Nucleus accumbens (tissue), 56 donors: ENCODE measurements at regions not wholly inside any gene's neighbourhood (a gene's known extent, or its start where the extent isn't known, plus 50 kb on each side); places are given as distances from the start of the nearest gene placed in this dataset.

Source experiments
- DNase-seq, 56 donors: peaks; one replicate each; lab custom pipeline; 2025; lab: John Stamatoyannopoulos, UW

DNA sequence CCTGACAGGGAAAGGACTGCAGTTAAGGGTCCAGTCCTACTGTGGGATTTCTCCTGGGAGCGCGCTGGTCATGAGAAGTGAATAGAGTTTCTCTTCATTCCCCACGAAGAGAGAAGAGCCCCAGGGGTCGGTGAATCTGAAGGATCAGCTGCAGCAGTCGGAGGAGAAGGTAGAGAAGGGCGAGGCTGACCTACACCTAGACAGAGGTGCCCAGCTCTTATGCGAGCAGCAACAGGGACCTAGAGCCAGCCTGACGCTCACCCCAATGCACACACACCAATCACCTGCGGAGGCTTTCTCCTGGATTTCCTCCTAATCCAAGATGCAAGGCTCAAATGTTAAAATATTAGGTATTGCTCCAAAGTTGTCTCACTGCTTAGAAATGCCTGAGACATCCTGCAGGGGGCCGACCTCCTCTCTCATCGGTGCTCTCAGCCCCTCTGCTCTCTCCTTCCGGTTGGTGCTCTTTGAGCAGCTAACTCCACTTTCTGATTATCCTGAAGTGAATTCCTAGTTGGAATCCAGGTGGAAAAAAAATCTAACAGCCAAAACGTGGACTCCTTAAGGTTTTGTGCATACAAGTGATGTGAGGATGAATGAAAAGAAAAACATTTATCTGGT lies 176.4 kb downstream of the AHR start:
- no peak for DNase-seq

DNA sequence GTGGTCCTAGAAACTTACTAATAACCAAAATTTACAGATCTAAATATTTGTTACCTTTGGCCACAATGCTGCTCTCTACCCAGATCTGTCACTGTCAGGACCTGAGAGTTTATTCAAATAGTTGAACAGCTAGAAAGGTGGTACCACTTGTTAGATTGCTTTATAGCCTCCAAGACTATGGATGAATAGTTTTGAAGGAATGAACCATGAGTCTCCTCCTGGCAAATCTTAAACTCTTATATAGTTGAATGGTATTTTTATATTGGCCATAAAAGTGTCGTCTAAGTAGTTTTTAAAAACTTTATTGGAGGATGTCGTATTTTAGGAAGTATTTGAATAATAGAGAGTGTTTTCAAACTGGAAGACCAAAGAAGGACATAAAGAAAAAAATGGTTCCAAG lies 178.7 kb downstream of the AHR start:
- DNase-seq: no peak

DNA sequence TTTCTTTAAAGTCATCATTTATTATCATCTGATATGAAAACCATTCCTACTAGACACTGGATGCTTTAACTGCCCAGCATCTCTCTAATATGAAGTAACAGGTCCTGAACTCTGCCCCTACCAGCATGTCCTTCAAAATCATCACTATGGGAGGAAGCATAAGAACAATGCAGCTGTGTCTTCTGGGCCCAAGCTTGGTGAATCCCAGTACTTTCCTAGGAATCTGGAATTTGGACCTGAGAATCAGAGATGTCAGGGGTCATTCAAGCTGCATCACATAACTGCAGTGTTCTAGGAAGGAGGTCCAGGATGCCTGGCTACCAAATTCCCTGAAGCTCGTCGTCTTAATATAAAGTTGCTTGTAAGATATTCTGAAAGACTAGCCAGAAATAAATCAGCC lies 182.7 kb downstream of the AHR start:
- DNase-seq: no peak

DNA sequence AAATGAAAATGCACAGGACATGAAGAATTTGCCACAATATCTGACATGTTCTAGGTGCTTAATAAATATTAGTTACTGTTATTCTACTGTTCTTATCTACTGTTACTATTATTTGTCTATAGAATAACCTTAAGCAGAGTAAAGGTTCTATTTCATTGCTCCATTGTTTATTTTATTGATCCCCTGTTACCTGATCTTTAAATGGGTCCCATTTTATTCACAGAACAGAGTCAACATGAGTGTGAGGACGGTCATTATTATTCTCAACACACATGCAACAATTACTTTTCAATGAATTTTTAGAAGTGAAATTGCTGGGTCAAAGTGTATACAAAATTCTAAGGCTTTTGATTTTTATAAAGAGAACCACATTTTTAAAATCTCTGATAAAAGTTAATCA lies 186.9 kb downstream of the AHR start:
- no peak for DNase-seq

DNA sequence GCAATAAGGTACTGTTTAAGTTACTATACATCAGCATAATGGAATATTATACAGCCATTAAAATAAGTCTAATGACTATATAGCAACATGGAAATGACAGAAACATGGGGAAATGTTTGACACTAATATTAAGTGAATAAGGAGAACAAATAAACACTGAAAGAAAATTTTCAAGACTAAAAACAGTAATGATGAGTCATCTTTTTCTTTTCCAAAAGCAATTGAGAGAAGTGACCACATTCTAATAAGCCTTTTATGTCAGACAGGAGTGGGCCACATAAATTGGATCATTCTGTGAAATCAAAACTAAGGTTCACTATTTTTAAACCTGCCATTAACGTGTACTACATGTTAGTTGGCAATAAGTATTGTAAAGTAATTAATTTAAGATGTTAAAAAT lies 187.5 kb downstream of the AHR start:
- DNase-seq: no peak

DNA sequence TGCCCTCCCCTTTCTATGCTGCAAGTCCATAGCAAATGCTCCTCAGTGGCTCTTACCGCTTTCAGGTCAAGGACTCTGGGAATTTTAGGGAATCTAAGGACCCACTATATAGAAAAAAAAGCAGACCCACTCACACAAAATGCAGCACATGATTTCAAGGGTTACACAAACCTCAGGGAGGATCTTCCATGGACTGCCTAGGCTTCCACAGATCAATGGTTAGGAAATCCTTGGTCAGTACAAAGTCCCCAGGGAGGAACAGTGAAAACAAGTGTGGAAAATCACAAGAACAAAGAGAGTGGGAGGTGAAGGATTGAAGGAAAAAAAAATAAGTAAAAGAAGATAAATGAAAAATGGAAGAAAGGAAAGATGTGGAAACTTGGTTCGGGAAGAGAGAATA lies 188.4 kb downstream of the AHR start:
- no peak for DNase-seq

DNA sequence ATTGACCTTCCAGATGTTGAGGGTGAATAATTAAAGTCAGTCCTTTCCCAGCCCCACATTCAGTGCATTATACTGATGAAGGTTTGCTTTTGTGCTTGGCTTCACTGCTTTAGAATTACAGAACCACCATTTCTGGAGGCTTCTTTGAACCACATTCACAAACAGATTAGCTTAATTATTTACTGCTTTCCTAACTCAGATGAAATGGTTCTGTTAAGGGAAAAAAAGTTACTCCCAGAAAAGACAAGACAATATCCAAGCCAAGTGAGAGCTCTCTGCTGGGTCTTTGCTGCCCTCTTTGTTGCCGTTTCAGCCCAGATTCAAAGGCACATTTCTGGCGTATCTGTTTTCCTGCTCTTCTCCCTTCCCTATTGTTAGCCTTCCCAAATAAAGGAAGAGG lies 188.9 kb downstream of the AHR start:
- no peak for DNase-seq

DNA sequence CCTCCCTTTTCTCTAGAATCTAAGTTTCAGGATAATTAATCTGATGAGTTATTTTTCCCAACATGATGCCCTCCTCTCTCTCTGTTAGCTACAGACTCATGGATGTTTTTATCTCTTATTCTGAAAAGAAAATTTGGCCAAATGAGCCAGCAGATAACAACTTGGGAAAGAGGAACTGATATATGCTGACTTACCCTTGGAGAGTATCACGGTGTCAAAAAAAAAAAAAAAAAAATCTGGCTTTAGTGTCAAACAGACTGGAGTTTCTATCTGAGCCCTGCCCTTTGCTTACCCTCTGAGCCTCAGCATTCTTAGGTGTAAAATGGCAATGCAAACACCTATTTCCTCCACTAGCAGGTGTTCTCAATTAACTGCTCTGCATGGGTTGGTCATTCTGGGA lies 190.4 kb downstream of the AHR start:
- DNase-seq: no peak

DNA sequence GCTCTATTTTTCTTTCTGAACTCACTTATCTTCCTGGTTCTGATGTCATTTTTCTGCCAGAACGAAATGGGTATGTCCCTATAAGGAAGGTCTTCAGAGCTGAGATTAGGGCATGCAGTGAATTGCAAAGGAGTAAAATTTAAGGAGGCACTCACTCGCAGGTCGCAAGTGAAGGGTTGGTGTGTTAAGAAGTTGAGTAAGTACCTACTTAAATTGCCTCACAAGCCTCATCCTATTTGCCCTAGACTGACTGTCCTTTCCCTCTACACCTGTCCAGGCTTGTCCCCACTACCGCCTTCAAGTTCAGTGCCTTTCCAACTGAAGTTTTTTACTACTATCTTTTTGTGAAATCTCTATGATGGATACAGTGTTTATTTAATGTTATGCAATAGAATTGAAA lies 191.5 kb downstream of the AHR start:
- no peak for DNase-seq

DNA sequence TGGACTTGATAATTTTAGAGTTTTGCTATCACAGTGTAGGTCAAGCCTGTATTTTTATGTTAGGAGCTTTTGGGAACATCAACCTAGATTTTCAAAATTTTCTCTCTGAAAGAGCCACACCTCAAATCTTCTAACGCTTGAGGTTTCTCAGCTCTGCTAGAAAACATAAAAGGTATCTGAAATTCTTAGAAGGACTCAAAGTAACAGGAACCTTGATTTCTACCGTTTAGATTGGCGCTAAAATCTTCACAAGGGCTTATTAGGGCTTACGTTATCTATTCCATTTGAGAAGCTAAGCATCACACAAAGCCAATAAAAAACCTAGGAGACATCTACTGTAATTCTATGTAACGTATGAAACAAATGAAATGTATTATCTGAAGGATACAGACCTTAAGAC lies 192.4 kb downstream of the AHR start:
- DNase-seq: no peak

DNA sequence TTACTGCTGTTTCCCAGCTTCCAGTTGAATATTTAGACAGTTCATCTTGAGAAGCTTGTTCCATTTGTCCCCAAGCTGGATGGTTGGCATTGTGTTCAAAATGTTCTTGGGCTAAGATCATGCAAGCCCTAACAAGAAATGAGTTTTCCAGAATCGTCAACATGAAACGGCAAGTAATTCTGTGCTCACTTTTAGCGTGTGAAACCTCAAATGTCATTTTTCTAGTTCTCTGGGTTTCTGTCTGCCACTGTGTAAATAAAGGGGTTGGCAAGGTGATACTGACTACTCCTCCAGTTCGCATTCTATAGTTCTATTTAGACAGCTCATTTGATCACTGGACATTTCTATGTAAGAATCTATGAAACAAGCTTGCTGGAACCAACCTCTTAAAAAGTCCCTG lies 194.0 kb downstream of the AHR start:
- no peak for DNase-seq

DNA sequence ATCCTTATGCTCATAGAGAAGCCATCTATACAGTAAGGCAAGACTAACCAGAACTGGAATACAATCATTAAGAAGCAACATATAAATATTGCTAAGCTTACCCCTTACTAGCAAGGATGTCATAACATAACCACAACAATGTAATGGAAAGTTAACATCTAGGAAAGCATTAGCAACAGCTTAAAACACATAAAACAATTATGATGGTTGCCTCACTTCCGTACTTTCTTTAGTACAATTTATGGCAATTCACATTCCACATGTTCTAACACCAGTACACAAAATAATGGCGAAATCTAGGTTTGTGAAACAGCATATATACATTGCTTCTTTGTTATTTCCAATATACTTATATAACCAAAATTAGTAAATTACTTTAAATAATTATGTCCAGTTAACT lies 195.0 kb downstream of the AHR start:
- no peak for DNase-seq

DNA sequence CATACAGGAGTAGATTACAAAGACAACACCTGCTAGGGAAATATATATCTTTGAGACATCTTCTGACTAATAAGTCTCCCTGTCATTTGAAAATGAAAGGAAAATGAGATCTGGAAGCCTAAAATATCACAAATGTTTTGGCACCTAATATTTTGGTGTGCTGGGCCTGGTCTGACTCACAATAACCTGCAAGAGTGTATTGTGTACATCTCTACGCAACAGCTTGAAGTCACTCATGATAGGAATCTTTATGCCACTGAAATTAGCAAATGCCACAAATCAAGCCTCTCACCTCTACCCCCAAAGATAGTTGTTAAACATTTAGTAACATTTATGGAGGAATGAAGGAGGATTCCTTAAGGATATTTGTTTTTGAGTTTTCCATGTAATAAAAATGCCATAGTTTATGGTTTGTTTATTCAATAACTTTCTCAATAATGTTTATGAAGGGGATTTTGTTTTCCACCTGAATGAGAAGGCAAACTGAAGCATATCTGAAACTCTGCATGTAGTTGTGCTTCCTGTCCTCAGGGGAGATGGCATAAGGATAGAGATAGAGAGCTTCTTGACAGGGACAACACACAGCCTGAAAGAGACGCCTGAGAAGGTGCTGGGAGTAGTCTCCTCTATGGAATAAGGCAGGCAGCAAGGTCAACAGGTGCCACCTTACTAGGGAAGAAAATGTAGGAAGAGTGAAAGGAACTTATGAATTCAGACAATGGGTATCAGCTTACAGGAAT lies 197.4 kb downstream of the AHR start:
- DNase-seq: no peak

DNA sequence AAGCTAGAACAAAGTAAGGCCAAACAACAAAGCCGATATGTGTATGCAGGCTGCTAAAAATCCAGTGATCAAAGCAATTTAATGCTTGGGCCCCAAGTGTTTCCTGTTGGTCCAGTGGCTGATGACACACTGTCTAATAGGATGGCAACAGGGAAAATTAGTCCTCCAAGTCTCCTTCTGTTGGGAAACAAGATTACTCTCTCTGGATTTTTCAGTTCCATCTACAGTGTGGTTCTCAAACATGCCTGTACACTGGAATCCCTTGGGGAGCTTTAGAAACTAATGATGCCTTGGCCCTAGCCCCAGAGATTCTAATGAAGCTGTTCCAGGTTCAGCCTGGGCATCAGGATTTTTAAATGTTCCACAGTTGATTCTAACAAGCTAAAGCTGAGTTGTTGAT lies 198.7 kb downstream of the AHR start:
- DNase-seq: no peak

DNA sequence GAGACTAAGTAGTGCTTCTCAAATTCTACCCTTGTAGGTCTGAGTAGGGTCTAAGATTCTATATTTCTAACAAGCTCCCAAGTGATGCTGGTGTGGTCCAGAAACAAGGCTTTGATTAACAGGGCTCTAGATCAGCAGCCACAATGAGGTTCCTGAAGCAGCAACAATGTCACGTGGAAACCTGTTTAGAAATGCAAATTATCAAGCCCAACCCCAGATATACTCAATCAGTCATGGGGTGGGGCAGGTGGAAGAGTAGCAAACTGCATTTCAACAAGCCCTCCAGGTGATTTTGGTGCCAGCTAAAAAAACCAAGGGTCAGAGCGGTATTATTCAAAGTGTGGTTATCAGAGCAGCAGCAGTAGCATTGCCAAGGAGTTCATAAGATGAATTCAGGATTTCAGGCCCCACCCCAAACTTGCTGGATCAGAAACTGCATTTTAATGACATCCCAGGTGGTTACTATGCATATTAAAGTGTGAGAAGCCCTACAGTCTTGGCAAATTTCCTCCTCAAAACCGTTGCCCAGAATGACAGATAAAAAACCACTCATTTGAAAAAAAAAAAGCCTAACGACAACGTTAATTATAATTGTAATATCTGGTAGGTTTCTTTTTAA lies 199.2 kb downstream of the AHR start:
- DNase-seq: no peak

DNA sequence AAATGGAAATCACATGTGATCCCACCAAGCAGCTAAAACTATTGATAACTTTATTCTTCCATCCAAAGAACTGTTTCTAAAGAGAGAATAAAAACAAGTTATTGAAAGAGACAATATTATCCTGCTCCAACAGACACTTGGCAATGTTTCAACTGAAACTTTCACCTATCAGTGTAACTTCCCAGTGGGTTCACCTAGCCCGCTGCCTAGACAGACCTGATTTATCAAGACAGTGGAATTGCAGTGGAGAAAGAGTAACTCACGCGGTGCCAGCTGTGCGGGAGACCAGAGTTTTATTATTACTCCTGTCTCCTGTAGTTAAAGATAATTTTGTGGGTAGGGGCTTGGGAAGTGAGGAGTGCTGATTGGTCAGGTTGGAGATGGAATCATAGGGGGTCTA lies 199.8 kb downstream of the AHR start:
- no peak for DNase-seq

DNA sequence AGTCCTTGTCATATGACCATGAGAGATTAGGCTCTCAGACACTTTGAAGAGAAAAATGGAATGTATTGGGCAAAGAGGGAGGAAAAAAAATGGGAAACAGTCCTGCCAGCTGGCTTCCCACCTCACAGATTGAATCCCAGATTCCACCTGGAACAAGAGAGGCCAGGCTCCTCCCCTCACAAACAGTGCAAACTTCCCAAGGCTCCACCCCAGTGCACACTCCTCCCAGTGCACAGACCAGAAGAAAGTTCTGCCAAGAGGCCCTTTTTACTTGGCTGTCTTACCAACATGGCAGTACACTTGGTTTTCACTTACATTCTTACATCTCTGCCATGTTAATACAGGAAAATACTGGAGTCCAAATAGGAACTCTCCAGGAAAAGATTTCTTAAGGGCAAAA lies 202.3 kb downstream of the AHR start:
- DNase-seq: no peak

DNA sequence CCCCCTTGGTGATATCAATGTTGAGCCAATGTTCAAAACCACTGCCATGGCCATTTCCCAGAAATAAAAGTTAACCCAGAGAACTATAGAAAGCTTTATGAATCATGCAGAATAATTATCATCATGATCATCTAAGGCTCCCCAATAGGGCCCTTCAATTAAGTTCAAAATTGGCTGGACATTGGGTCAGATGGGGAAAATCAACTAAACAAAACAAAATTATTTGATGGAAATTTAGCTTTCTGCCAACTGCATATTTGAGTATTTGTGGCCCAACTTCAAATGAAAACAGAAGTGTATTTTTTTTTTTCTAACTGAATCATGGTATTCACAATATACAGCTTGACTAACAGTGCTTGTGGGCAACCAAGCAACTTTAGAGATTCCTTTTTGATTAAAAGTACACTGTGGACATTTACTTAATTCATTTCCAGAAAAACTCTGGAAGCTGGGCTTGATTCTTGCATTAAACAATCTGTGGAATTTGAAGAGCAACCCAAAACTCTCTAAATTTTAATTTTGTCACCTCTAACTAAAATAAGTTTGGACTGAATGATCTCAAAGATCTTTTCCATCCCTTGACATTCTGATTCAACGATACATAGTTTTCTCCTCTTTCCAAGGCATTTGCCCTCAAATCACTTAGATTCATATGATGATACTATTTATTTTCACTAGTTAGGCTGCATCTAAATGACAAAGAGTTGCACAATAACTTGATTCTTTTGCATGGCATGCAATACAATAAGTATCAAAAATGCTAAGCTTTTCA lies 203.2 kb downstream of the AHR start:
- no peak for DNase-seq

DNA sequence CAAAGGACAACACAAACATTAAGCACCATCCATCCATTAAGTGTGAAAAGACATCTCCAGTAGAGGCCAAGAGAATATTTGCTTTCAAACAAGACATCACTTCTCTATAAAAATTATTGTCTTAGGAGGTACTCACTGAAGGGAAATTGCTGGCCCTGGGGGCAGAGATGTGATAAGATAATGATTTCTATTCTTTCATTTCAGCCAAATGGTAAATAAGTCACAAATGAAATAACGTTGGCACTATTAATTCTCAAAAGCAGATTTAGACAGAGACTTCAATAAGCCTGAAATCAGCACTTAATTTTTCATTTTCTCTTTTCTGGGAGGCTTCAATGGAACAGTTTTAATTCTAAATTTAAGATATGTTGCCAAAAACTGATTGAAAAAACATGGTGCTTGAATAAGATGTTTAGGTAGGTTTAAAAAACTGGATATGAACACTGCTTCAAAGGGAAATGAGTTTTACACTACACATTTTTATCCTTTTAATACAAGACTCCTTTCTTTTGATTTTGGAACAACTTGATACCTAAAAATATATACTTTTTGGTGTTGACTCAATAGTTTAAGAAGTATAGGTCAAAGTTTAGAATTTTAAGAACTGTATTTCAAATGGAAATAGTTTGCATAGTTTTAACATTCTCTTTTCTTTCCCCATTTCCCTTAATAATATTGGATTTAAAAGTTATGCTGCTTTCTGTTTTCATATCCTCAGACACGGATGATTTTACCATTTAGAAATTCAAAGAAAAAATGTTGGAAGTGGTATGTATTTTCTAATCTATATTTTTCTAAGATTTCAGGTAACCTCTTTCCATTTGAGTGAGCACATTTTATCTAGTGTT lies 204.0 kb downstream of the AHR start:
- DNase-seq: no peak

DNA sequence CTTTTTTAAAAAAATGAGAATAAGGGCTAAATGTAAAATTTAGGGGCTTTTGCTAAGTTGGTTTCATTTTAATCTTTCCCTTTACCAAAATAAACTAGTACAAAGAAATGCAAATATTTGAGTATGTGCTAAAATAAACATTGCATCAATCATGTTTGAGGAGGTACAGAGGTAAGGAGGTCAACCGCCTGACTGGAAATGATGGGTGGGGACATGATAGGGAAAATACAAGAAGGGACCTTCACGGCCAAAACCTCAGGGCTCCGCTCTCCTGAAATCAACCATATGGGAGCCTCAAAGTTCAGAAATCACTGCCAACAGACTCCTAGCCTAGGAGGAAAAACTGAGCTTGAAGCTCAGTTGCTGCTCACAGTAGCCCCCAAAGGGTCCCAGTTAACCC lies 207.6 kb downstream of the AHR start:
- DNase-seq: no peak

DNA sequence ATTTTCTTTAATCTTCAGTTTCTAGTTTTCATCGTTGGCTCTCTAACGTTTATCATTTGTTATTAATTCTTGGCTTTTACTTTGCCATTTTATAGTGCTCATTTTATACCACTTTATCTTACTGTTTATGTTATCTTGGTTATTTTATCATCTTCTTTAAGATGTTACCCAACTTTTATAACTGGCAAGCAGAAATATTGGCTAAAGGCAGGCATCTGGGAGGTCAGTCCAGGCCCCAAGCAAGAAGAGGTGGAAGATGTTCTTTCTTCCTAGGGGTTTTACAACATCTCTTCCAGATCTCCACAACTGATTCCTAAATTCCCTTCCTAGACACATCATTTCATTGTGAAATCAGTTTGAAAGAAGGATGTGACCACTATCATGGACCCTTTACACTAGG lies 208.1 kb downstream of the AHR start:
- no peak for DNase-seq
